ENCODE measurements at regions not wholly inside any gene's neighbourhood (a gene's known extent, or its start where the extent isn't known, plus 50 kb on each side); places are given as distances from the start of the nearest gene placed in this dataset.

DNA sequence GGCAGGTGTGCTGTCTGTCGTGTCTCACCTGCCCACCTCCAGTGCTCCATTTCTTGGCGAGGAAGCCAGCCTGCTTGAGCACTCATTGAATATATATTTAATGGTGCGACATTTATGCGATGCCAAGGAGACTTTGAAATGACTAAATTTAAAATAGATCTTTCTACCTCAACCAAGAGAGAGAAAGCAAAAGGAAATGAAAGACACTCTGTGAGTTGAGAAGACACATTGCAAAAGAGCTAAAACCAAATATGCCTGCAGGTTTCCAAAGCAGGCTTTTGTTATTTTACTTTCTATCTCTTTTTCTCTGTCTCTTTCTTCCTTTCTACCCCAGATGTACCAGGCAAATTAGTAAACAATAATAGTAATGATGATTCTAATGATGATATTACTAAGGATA is 53.6 kb upstream of the AOAH start:
- 0% methylated on average over 4 of the region's 4 CpGs for WGBS (ENCODE audit: insufficient coverage, low coverage, missing lambda C conversion rate)
- intact Hi-C loops (cut with micrococcal nuclease), result no loop called here
- no peak for ATAC-seq

More for the DNA sequence above, 53.6 kb upstream of the AOAH start:
- DNase-seq (ENCODE audit: extremely low read depth in 1 of 4, low spot score in 3 of 4) (no peak), FAIRE-seq (no peak)
- CTCF ChIA-PET (ENCODE audit: low intra/inter-chr PET ratio), result no interaction called here
- Histone ChIP-seq H3K79me2 (ENCODE audit: control insufficient read depth, insufficient read depth, low read length) (no peaks in the 10 kb centered on the region), H3K4me2 (ENCODE audit: insufficient read depth, low read length) (no peak overlapping the region), H3K4me1 (replicated peaks in 1 of 2; ENCODE audit: control insufficient read depth in 2 of 2, insufficient read depth in 2 of 2, low read length in 2 of 2) (no peaks in the 10 kb centered on the region), H3K9ac (ENCODE audit: insufficient read depth in 1 of 2, low read depth in 2 of 2, low read length in 2 of 2) (no peak overlapping the region), H3K36me3 (ENCODE audit: control insufficient read depth, insufficient read depth, low read length) (no peaks in the 10 kb centered on the region), H4K20me1 (replicated peaks; ENCODE audit: control insufficient read depth, insufficient read depth, low read length) (no peaks in the 10 kb centered on the region), H3K27me3 (ENCODE audit: control insufficient read depth in 2 of 2, insufficient read depth in 2 of 2, low read length in 2 of 2) (no peaks in the 10 kb centered on the region), H3K27ac (ENCODE audit: extremely low read depth, low read depth, low read length) (no peak overlapping the region), H3K9me3 (replicated peaks; ENCODE audit: control insufficient read depth, insufficient read depth, low read depth, low read length) (no peaks in the 10 kb centered on the region; the same call in 1 of the 2 replicates), H2AFZ (ENCODE audit: low read depth, low read length) (no peak overlapping the region), H3K4me3 (no peak overlapping the region), H3K9me1 (ENCODE audit: control insufficient read depth, insufficient read depth, low read length) (no peaks in the 10 kb centered on the region)
- in situ Hi-C loops (cut with MboI), result no loop called here
- TF ChIP-seq SMARCC2 (IDR thresholded peaks at IDR 0.05; ENCODE audit: low read depth) (no peak), ZFX (CRISPR knock-in tag; IDR thresholded peaks at IDR 0.05) (no peak), POLR2A (conservative IDR thresholded peaks at IDR 0.05) (no peak), ZC3H4 (CRISPR knock-in tag; IDR thresholded peaks at IDR 0.05; ENCODE audit: borderline replicate concordance) (no peak), NONO (IDR thresholded peaks at IDR 0.05; ENCODE audit: low read depth in 2 of 2, low read length in 1 of 2) (no peak), MTA2 (IDR thresholded peaks at IDR 0.05; ENCODE audit: low read depth) (no peak), ZNF77 (CRISPR knock-in tag; IDR thresholded peaks at IDR 0.05) (no peak)
- TF ChIP-seq, protein P1, sequence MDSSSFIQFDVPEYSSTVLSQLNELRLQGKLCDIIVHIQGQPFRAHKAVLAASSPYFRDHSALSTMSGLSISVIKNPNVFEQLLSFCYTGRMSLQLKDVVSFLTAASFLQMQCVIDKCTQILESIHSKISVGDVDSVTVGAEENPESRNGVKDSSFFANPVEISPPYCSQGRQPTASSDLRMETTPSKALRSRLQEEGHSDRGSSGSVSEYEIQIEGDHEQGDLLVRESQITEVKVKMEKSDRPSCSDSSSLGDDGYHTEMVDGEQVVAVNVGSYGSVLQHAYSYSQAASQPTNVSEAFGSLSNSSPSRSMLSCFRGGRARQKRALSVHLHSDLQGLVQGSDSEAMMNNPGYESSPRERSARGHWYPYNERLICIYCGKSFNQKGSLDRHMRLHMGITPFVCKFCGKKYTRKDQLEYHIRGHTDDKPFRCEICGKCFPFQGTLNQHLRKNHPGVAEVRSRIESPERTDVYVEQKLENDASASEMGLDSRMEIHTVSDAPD (CRISPR knock-in tag; IDR thresholded peaks at IDR 0.05), result no peak
- TF ChIP-seq, protein P2, sequence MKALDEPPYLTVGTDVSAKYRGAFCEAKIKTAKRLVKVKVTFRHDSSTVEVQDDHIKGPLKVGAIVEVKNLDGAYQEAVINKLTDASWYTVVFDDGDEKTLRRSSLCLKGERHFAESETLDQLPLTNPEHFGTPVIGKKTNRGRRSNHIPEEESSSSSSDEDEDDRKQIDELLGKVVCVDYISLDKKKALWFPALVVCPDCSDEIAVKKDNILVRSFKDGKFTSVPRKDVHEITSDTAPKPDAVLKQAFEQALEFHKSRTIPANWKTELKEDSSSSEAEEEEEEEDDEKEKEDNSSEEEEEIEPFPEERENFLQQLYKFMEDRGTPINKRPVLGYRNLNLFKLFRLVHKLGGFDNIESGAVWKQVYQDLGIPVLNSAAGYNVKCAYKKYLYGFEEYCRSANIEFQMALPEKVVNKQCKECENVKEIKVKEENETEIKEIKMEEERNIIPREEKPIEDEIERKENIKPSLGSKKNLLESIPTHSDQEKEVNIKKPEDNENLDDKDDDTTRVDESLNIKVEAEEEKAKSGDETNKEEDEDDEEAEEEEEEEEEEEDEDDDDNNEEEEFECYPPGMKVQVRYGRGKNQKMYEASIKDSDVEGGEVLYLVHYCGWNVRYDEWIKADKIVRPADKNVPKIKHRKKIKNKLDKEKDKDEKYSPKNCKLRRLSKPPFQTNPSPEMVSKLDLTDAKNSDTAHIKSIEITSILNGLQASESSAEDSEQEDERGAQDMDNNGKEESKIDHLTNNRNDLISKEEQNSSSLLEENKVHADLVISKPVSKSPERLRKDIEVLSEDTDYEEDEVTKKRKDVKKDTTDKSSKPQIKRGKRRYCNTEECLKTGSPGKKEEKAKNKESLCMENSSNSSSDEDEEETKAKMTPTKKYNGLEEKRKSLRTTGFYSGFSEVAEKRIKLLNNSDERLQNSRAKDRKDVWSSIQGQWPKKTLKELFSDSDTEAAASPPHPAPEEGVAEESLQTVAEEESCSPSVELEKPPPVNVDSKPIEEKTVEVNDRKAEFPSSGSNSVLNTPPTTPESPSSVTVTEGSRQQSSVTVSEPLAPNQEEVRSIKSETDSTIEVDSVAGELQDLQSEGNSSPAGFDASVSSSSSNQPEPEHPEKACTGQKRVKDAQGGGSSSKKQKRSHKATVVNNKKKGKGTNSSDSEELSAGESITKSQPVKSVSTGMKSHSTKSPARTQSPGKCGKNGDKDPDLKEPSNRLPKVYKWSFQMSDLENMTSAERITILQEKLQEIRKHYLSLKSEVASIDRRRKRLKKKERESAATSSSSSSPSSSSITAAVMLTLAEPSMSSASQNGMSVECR (CRISPR knock-in tag; IDR thresholded peaks at IDR 0.05), result no peak
- POLR2A ChIA-PET, result no interaction called here
- no TSS peak for BruUV-seq (replicated peaks)
